Esophagus muscularis mucosa (tissue), 4 donors: ENCODE measurements at regions not wholly inside any gene's neighbourhood (a gene's known extent, or its start where the extent isn't known, plus 50 kb on each side); places are given as distances from the start of the nearest gene placed in this dataset.

Source experiments
- CTCF ChIP-seq, 3 experiments: fragments of 200-600 bp in 2 of 3; fragments of 450-650 bp in 1 of 3; sonication (generic) in 2 of 3; IDR thresholded peaks; one replicate each; pipeline ENCODE4 v1.5.1; 2017 to 2019; ENCODE audit warnings: antibody characterized with exemption in 3 of 3, mild to moderate bottlenecking in 2 of 3, moderate library complexity in 1 of 3
- EP300 ChIP-seq: sonication (generic); formaldehyde crosslinking; IDR thresholded peaks from one replicate; pipeline ENCODE4 v1.6.1; 2017; ENCODE audit warnings: antibody characterized with exemption
- POLR2A ChIP-seq: fragments of 450-650 bp; IDR thresholded peaks from one replicate; pipeline ENCODE4 v1.6.1; 2017; ENCODE audit warnings: antibody characterized with exemption, moderate library complexity, mild to moderate bottlenecking, low read depth
- POLR2AphosphoS5 ChIP-seq, 2 donors: sonication (generic); formaldehyde crosslinking; IDR thresholded peaks; one replicate each; pipeline ENCODE4 v1.6.1; 2017; ENCODE audit warnings: antibody characterized with exemption in 2 of 2

GRCh38 chr18:61133783-61134182 lies 199.4 kb upstream of the CDH20 start:
- TF ChIP-seq CTCF (IDR thresholded peaks at IDR 0.05), result no peak
- no peak for TF ChIP-seq POLR2A
- no peak for TF ChIP-seq POLR2AphosphoS5 (IDR thresholded peaks at IDR 0.05)
- no peak for TF ChIP-seq EP300
